Fibroblast of lung (primary cell): ENCODE measurements at regions not wholly inside any gene's neighbourhood (a gene's known extent, or its start where the extent isn't known, plus 50 kb on each side); places are given as distances from the start of the nearest gene placed in this dataset.

Experiments used
- CTCF ChIP-seq, 2 donors: IDR thresholded peaks in 1 of 2; conservative IDR thresholded peaks in 1 of 2; 1 replicate in 1 of 2; 2 replicates in 1 of 2; pipeline ENCODE4 v1.5.1; 2011 to 2012; ENCODE audit warnings: low read length in 2 of 2, control low read depth in 1 of 2, inconsistent platforms in 1 of 2, low read depth in 1 of 2, mild to moderate bottlenecking in 1 of 2
- EZH2 ChIP-seq: IDR thresholded peaks from 2 replicates; pipeline ENCODE4 v1.5.1; 2012; ENCODE audit warnings: low read length, control low read depth, mild to moderate bottlenecking; ENCODE audit errors: missing control alignments

GRCh38 chr2:59988341-59988740 lies 565.1 kb downstream of the BCL11A start:
- TF ChIP-seq CTCF (conservative IDR thresholded peaks at IDR 0.05 in 1 of 2, IDR thresholded peaks at IDR 0.05 in 1 of 2; ENCODE audit: low read depth in 1 of 2, low read length in 2 of 2) (no peak), EZH2 (no peak)
